Esophagus squamous epithelium (tissue), 4 donors: ENCODE measurements at regions not wholly inside any gene's neighbourhood (a gene's known extent, or its start where the extent isn't known, plus 50 kb on each side); places are given as distances from the start of the nearest gene placed in this dataset.

Experiments
- CTCF ChIP-seq, 6 experiments: fragments of 450-650 bp in 4 of 6; fragments of 200-600 bp in 2 of 6; sonication (generic) in 2 of 6; IDR thresholded peaks; one replicate each; pipeline ENCODE4 v1.5.1; 2016 to 2019; ENCODE audit warnings: antibody characterized with exemption in 6 of 6, mild to moderate bottlenecking in 4 of 6, moderate library complexity in 4 of 6
- POLR2A ChIP-seq, 4 donors: fragments of 450-650 bp; IDR thresholded peaks; one replicate each; pipeline ENCODE4 v1.6.1; 2017; ENCODE audit warnings: antibody characterized with exemption in 4 of 4, mild to moderate bottlenecking in 4 of 4, moderate library complexity in 3 of 4

DNA sequence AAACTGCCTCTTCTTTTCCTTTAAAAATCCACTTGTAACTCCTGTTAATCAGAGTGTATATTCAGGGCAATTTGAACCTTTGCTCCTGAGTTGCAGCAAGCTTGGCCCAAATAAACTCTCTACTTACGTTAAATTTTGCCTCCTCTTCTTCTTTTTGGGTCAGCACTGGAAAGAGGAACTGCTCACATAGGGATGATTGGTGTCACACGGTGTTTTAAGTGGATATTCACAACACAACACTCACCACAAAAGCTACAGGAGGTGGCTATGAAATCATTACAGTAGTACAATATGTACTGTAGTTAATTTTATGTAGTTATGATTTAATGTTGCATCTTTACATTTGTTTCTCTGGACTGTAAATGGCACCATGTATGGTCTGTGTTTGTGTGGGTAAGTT, 96.8 kb upstream of the DOCK9 start:
- TF ChIP-seq CTCF (IDR thresholded peaks at IDR 0.05) = no peak
- TF ChIP-seq POLR2A (IDR thresholded peaks at IDR 0.05) = no peak
